H9 (cell line): ENCODE measurements at regions not wholly inside any gene's neighbourhood (a gene's known extent, or its start where the extent isn't known, plus 50 kb on each side); places are given as distances from the start of the nearest gene placed in this dataset.

ENCODE experiments used
- DNase-seq: peaks from one replicate; pipeline ENCODE4 v3.0.0-alpha.2; 2017
- H2AFZ ChIP-seq: one replicate; pipeline ENCODE4 v1.6.1; 2013; ENCODE audit warnings: mild to moderate bottlenecking, low read length, control low read depth, moderate library complexity
- H2AK5ac ChIP-seq: 2 replicates; pipeline ENCODE4 v1.6.1; 2013; ENCODE audit warnings: low read length, control low read depth, mixed read lengths; ENCODE audit not compliant: insufficient read length
- H2BK120ac ChIP-seq: one replicate; pipeline ENCODE4 v1.6.1; 2013; ENCODE audit warnings: low read depth, mild to moderate bottlenecking, low read length, control low read depth, inconsistent platforms; ENCODE audit not compliant: poor library complexity, severe bottlenecking
- H2BK12ac ChIP-seq: 2 replicates; pipeline ENCODE4 v1.6.1; 2013; ENCODE audit warnings: low read length, control low read depth, mixed read lengths, low read depth; ENCODE audit not compliant: insufficient read length
- H2BK15ac ChIP-seq: 2 replicates; pipeline ENCODE4 v1.6.1; 2013; ENCODE audit warnings: low read depth, low read length, control low read depth
- H2BK20ac ChIP-seq: one replicate; pipeline ENCODE4 v1.6.1; 2013; ENCODE audit warnings: low read depth, mild to moderate bottlenecking, low read length, control low read depth, inconsistent platforms; ENCODE audit not compliant: poor library complexity, severe bottlenecking
- H2BK5ac ChIP-seq: 2 replicates; pipeline ENCODE4 v1.6.1; 2013; ENCODE audit warnings: low read length, control low read depth, mixed read lengths; ENCODE audit not compliant: insufficient read length
- H3K14ac ChIP-seq: 2 replicates; pipeline ENCODE4 v1.6.1; 2013; ENCODE audit warnings: low read length, control low read depth; ENCODE audit not compliant: insufficient read depth
- H3K18ac ChIP-seq: 2 replicates; pipeline ENCODE4 v1.6.1; 2013; ENCODE audit warnings: low read depth, mild to moderate bottlenecking, mixed read lengths, low read length, control low read depth; ENCODE audit not compliant: insufficient read length
- H3K23ac ChIP-seq: 2 replicates; pipeline ENCODE4 v1.6.1; 2013; ENCODE audit warnings: low read length, control low read depth, mixed read lengths, low read depth; ENCODE audit not compliant: insufficient read length
- H3K23me2 ChIP-seq: 2 replicates; pipeline ENCODE4 v1.6.1; 2013; ENCODE audit warnings: low read depth, mild to moderate bottlenecking, mixed read lengths, low read length, control low read depth; ENCODE audit not compliant: insufficient read length, poor library complexity, severe bottlenecking
- H3K27ac ChIP-seq: 2 replicates; pipeline ENCODE4 v1.5.1; 2013; ENCODE audit warnings: low read length, control low read depth, mixed read lengths, low read depth; ENCODE audit not compliant: insufficient read length
- H3K27me3 ChIP-seq: 2 replicates; pipeline ENCODE4 v1.6.1; 2013; ENCODE audit warnings: low read length, control low read depth, inconsistent platforms; ENCODE audit not compliant: insufficient read depth
- H3K4ac ChIP-seq: 2 replicates; pipeline ENCODE4 v1.6.1; 2013; ENCODE audit warnings: low read depth, mild to moderate bottlenecking, control low read depth, inconsistent platforms, low read length, moderate library complexity
- H3K4me1 ChIP-seq: 2 replicates; pipeline ENCODE4 v1.6.1; 2013; ENCODE audit warnings: low read length, control low read depth, inconsistent platforms; ENCODE audit not compliant: insufficient read depth
- H3K4me2 ChIP-seq: 2 replicates; pipeline ENCODE4 v1.6.1; 2013; ENCODE audit warnings: low read length, control low read depth, mixed read lengths; ENCODE audit not compliant: insufficient read length, insufficient read depth
- H3K56ac ChIP-seq: 2 replicates; pipeline ENCODE4 v1.6.1; 2013; ENCODE audit warnings: low read depth, mild to moderate bottlenecking, mixed read lengths, low read length, control low read depth; ENCODE audit not compliant: insufficient read length
- H3K79me1 ChIP-seq: 2 replicates; pipeline ENCODE4 v1.6.1; 2013; ENCODE audit warnings: low read depth, mild to moderate bottlenecking, moderate library complexity, low read length, control low read depth, inconsistent platforms; ENCODE audit not compliant: insufficient read depth, poor library complexity, severe bottlenecking
- H3K79me2 ChIP-seq: 2 replicates; pipeline ENCODE4 v1.6.1; 2013; ENCODE audit warnings: low read length, control low read depth, inconsistent platforms; ENCODE audit not compliant: insufficient read depth
- H3K9ac ChIP-seq: 2 replicates; pipeline ENCODE4 v1.6.1; 2013; ENCODE audit warnings: low read length, control low read depth, mixed read lengths; ENCODE audit not compliant: insufficient read length; ENCODE audit errors: extremely low read depth
- H3K9me3 ChIP-seq: one replicate; pipeline ENCODE4 v1.6.1; 2013; ENCODE audit warnings: low read depth, low read length, inconsistent platforms; ENCODE audit not compliant: control insufficient read depth
- H3T11ph ChIP-seq: one replicate; pipeline ENCODE4 v1.6.1; 2013; ENCODE audit warnings: mild to moderate bottlenecking, low read length, control low read depth, inconsistent platforms
- H4K20me1 ChIP-seq: one replicate; pipeline ENCODE4 v1.6.1; 2013; ENCODE audit not compliant: control insufficient read depth, insufficient read length, insufficient read depth
- H4K5ac ChIP-seq: 2 replicates; pipeline ENCODE4 v1.6.1; 2013; ENCODE audit warnings: low read depth, mild to moderate bottlenecking, mixed read lengths, low read length, control low read depth; ENCODE audit not compliant: insufficient read length
- H4K8ac ChIP-seq: replicated peaks from 2 replicates; pipeline ENCODE4 v1.6.1; 2013; ENCODE audit warnings: low read length, control low read depth, mixed read lengths, low read depth; ENCODE audit not compliant: insufficient read length
- H4K91ac ChIP-seq: 2 replicates; pipeline ENCODE4 v1.6.1; 2013; ENCODE audit warnings: low read depth, mild to moderate bottlenecking, moderate library complexity, mixed read lengths, low read length, control low read depth; ENCODE audit not compliant: insufficient read length
- H3K27ac Mint-ChIP-seq, 3 experiments: 2 replicates in 2 of 3; 3 replicates in 1 of 3; pipeline ENCODE4 v1.8.0; 2020 to 2021; ENCODE audit warnings: mixed read lengths in 3 of 3, mild to moderate bottlenecking in 1 of 3, moderate library complexity in 1 of 3
- H3K27me3 Mint-ChIP-seq: 2 replicates; pipeline ENCODE4 v1.8.0; 2021; ENCODE audit warnings: low read depth, mild to moderate bottlenecking, moderate library complexity, mixed read lengths
- H3K36me3 Mint-ChIP-seq, 3 experiments: 2 replicates in 2 of 3; 3 replicates in 1 of 3; pipeline ENCODE4 v1.8.0; 2020 to 2021; ENCODE audit warnings: low read depth in 3 of 3, mixed read lengths in 3 of 3; ENCODE audit not compliant: insufficient read depth in 1 of 3
- H3K4me1 Mint-ChIP-seq, 2 experiments: 2 replicates each; pipeline ENCODE4 v1.8.0; 2020; ENCODE audit warnings: mixed read lengths in 2 of 2
- H3K4me3 Mint-ChIP-seq, 2 experiments: 2 replicates in 1 of 2; 3 replicates in 1 of 2; pipeline ENCODE4 v1.8.0; 2020 to 2021; ENCODE audit warnings: mild to moderate bottlenecking in 2 of 2, mixed read lengths in 2 of 2, moderate library complexity in 1 of 2
- H3K9me3 Mint-ChIP-seq, 2 experiments: 2 replicates in 1 of 2; 3 replicates in 1 of 2; pipeline ENCODE4 v1.8.0; 2020; ENCODE audit warnings: mild to moderate bottlenecking in 2 of 2, mixed read lengths in 2 of 2, moderate library complexity in 1 of 2
- CTCF ChIP-seq: fragments of 200-600 bp; sonication (generic); conservative IDR thresholded peaks from 3 replicates; pipeline ENCODE4 v1.8.0; 2021; ENCODE audit warnings: antibody characterized with exemption, mild to moderate bottlenecking

GRCh38 chr15:94174399-94174802 lies 57.0 kb upstream of the MCTP2 start:
- H3K56ac ChIP-seq = no peak overlapping the region

More at GRCh38 chr15:94174399-94174802, 57.0 kb upstream of the MCTP2 start:
- Histone ChIP-seq H3K9ac (no peak overlapping the region), H4K8ac (no peak overlapping the region), H2AK5ac (no peak overlapping the region), H3K27ac (no peak overlapping the region), H2BK15ac (no peak overlapping the region), H4K5ac (no peak overlapping the region), H3K23ac (no peak overlapping the region), H3K4ac (no peak overlapping the region), H2BK5ac (no peak overlapping the region), H3K9me3 (no peaks in the 10 kb centered on the region), H3K4me1 (no peaks in the 10 kb centered on the region), H3K27me3 (no peaks in the 10 kb centered on the region), H2AFZ (no peak overlapping the region), H3K23me2 (no peaks in the 10 kb centered on the region), H2BK12ac (no peak overlapping the region), H4K91ac (no peak overlapping the region), H2BK120ac (no peak overlapping the region), H3K14ac (no peak overlapping the region), H3K18ac (no peak overlapping the region), H3K79me1 (no peaks in the 10 kb centered on the region), H3T11ph (no peak overlapping the region), H4K20me1 (no peaks in the 10 kb centered on the region), H3K79me2 (no peaks in the 10 kb centered on the region), H3K4me2 (no peak overlapping the region), H2BK20ac (no peak overlapping the region)
- no peaks in the 10 kb centered on the region for H3K4me1 Mint-ChIP-seq
- no peaks in the 10 kb centered on the region for H3K36me3 Mint-ChIP-seq
- no peaks in the 10 kb centered on the region for H3K27me3 Mint-ChIP-seq
- peaks cover 0 to 2% of the 10 kb centered on the region in 2 experiments; a peak in 1 of 5 replicates for H3K9me3 Mint-ChIP-seq
- TF ChIP-seq CTCF = no peak
- H3K4me3 Mint-ChIP-seq = no peak overlapping the region
- DNase-seq = no peak
- H3K27ac Mint-ChIP-seq = no peak overlapping the region
